Hippocampal formation (tissue), 2 donors: ENCODE measurements at regions not wholly inside any gene's neighbourhood (a gene's known extent, or its start where the extent isn't known, plus 50 kb on each side); places are given as distances from the start of the nearest gene placed in this dataset.

Experiments used
- DNase-seq, 2 donors: peaks; one replicate each; lab custom pipeline; 2025; lab: John Stamatoyannopoulos, UW

GRCh38 chr12:93043192-93043876 lies 114.2 kb upstream of the EEA1 start:
- DNase-seq = no peak

- DNase-seq = no peak
Measured at GRCh38 chr12:93043877-93044209, 114.7 kb upstream of the EEA1 start.

- no peak for DNase-seq
Measured at GRCh38 chr12:93047118-93047517, 118.0 kb upstream of the EEA1 start.

GRCh38 chr12:93048656-93049055 lies 119.6 kb upstream of the EEA1 start:
- DNase-seq = no peak

GRCh38 chr12:93050026-93050747 lies 121.1 kb upstream of the EEA1 start:
- DNase-seq = no peak

- no peak for DNase-seq
Measured at GRCh38 chr12:93050748-93051081, 121.6 kb upstream of the EEA1 start.

GRCh38 chr12:93054021-93054420 lies 124.9 kb upstream of the EEA1 start:
- DNase-seq = no peak

- DNase-seq = no peak
Measured at GRCh38 chr12:93055221-93055620, 126.1 kb upstream of the EEA1 start.

GRCh38 chr12:93056971-93057535 lies 128.0 kb upstream of the EEA1 start:
- DNase-seq = no peak

GRCh38 chr12:93058280-93058679 lies 129.2 kb upstream of the EEA1 start:
- DNase-seq = no peak

- DNase-seq = no peak
Measured at GRCh38 chr12:93059288-93059687, 130.2 kb upstream of the EEA1 start.

GRCh38 chr12:93059925-93060665 lies 131.0 kb upstream of the EEA1 start:
- DNase-seq = no peak

- no peak for DNase-seq
Measured at GRCh38 chr12:93060666-93061472, 131.8 kb upstream of the EEA1 start.

- peak; percentile 28 to 84 for DNase-seq
Measured at GRCh38 chr12:93061473-93062419, 132.7 kb upstream of the EEA1 start.

GRCh38 chr12:93065896-93066295 lies 136.8 kb upstream of the EEA1 start:
- DNase-seq = no peak

GRCh38 chr12:93072340-93072739 lies 143.2 kb upstream of the EEA1 start:
- no peak for DNase-seq

GRCh38 chr12:93073324-93073723 lies 144.2 kb upstream of the EEA1 start:
- DNase-seq = no peak

- no peak for DNase-seq
Measured at GRCh38 chr12:93078059-93078458, 149.0 kb upstream of the EEA1 start.

GRCh38 chr12:93078577-93078976 lies 149.5 kb upstream of the EEA1 start:
- DNase-seq = no peak

GRCh38 chr12:93079271-93079670 lies 150.2 kb upstream of the EEA1 start:
- DNase-seq = no peak

GRCh38 chr12:93079976-93080375 lies 150.9 kb upstream of the EEA1 start:
- DNase-seq = no peak
